Fibroblast of skin of left quadriceps (primary cell): ENCODE measurements at regions not wholly inside any gene's neighbourhood (a gene's known extent, or its start where the extent isn't known, plus 50 kb on each side); places are given as distances from the start of the nearest gene placed in this dataset.

Source experiments
- DNase-seq, 2 experiments: peaks; one replicate each; pipeline ENCODE4 v3.0.0-alpha.2; 2013; ENCODE audit warnings: low read depth in 2 of 2

- DNase-seq: no peak
Observed at GRCh38 chr12:24048446-24048845, 99.0 kb upstream of the SOX5 start.

GRCh38 chr12:24047326-24047725, 97.9 kb upstream of the SOX5 start:
- DNase-seq: no peak

- DNase-seq: peak; percentile 57 to 65
Observed at GRCh38 chr12:24045816-24046257, 96.4 kb upstream of the SOX5 start.

GRCh38 chr12:24044941-24045703, 95.7 kb upstream of the SOX5 start:
- DNase-seq: no peak

GRCh38 chr12:24042651-24043050, 93.2 kb upstream of the SOX5 start:
- no peak for DNase-seq

GRCh38 chr12:24039113-24039525, 89.6 kb upstream of the SOX5 start:
- peak; percentile 66 to 68 for DNase-seq

- DNase-seq: no peak
Observed at GRCh38 chr12:24038211-24038997, 88.9 kb upstream of the SOX5 start.

- DNase-seq: no peak
Observed at GRCh38 chr12:24036438-24037216, 87.2 kb upstream of the SOX5 start.

- DNase-seq: no peak
Observed at GRCh38 chr12:24034894-24035293, 85.4 kb upstream of the SOX5 start.

GRCh38 chr12:24034160-24034559, 84.7 kb upstream of the SOX5 start:
- DNase-seq: peak; percentile 48 to 54

GRCh38 chr12:24027352-24027751, 77.9 kb upstream of the SOX5 start:
- no peak for DNase-seq

- no peak for DNase-seq
Observed at GRCh38 chr12:24025153-24025798, 75.8 kb upstream of the SOX5 start.

GRCh38 chr12:24023081-24023480, 73.6 kb upstream of the SOX5 start:
- no peak for DNase-seq

- no peak for DNase-seq
Observed at GRCh38 chr12:24021164-24021502, 71.7 kb upstream of the SOX5 start.

- no peak for DNase-seq
Observed at GRCh38 chr12:24020397-24021163, 71.1 kb upstream of the SOX5 start.

GRCh38 chr12:24015833-24016160, 66.3 kb upstream of the SOX5 start:
- no peak for DNase-seq

- no peak for DNase-seq
Observed at GRCh38 chr12:24014915-24015832, 65.7 kb upstream of the SOX5 start.

GRCh38 chr12:24014240-24014639, 64.8 kb upstream of the SOX5 start:
- DNase-seq: no peak

- no peak for DNase-seq
Observed at GRCh38 chr12:24012528-24012927, 63.1 kb upstream of the SOX5 start.

- DNase-seq: no peak
Observed at GRCh38 chr12:24011927-24012507, 62.5 kb upstream of the SOX5 start.
